Activated T-helper 17 cell treated with anti-CD3 and anti-CD28 coated beads, Interleukin-2, amount 50 U/mL, for 72 hours (primary cell): ENCODE measurements at regions not wholly inside any gene's neighbourhood (a gene's known extent, or its start where the extent isn't known, plus 50 kb on each side); places are given as distances from the start of the nearest gene placed in this dataset.

ENCODE experiments used
- ATAC-seq: fragments of 150-1000 bp; cut with Tn5 transposase; replicated peaks from 2 replicates; pipeline ENCODE4 v1.10.0; 2021; ENCODE audit warnings: mild to moderate bottlenecking, moderate library complexity
- H3K27ac Mint-ChIP-seq: one replicate; pipeline ENCODE4 v1.8.0; 2022; ENCODE audit warnings: mixed read lengths
- H3K27me3 Mint-ChIP-seq: one replicate; pipeline ENCODE4 v1.8.0; 2022; ENCODE audit warnings: mixed read lengths
- H3K36me3 Mint-ChIP-seq: one replicate; pipeline ENCODE4 v1.8.0; 2022; ENCODE audit warnings: low read depth, mild to moderate bottlenecking, mixed read lengths
- H3K4me1 Mint-ChIP-seq: one replicate; pipeline ENCODE4 v1.8.0; 2022; ENCODE audit warnings: mixed read lengths
- H3K4me3 Mint-ChIP-seq: one replicate; pipeline ENCODE4 v1.8.0; 2022; ENCODE audit warnings: mild to moderate bottlenecking, mixed read lengths
- H3K9me3 Mint-ChIP-seq: one replicate; pipeline ENCODE4 v1.8.0; 2022; ENCODE audit warnings: mixed read lengths

GRCh38 chr1:68623700-68624099, 126.8 kb upstream of the DEPDC1 start:
- H3K4me1 Mint-ChIP-seq = no peaks in the 10 kb centered on the region

GRCh38 chr1:68624233-68624632, 127.4 kb upstream of the DEPDC1 start:
- H3K36me3 Mint-ChIP-seq = no peaks in the 10 kb centered on the region
- H3K27me3 Mint-ChIP-seq = no peaks in the 10 kb centered on the region
- no peak overlapping the region for H3K27ac Mint-ChIP-seq
- no peaks in the 10 kb centered on the region for H3K4me1 Mint-ChIP-seq
- no peak for ATAC-seq
- H3K9me3 Mint-ChIP-seq = peaks cover 8% of the 10 kb centered on the region
- H3K4me3 Mint-ChIP-seq = no peak overlapping the region

More at GRCh38 chr1:68623700-68624099, 126.8 kb upstream of the DEPDC1 start:
- Mint-ChIP-seq H3K36me3 (no peaks in the 10 kb centered on the region), H3K27me3 (no peaks in the 10 kb centered on the region), H3K9me3 (peaks cover 10% of the 10 kb centered on the region), H3K27ac (no peak overlapping the region), H3K4me3 (no peak overlapping the region)
- no peak for ATAC-seq

GRCh38 chr1:68625624-68626023, 128.7 kb upstream of the DEPDC1 start:
- ATAC-seq = no peak
- Mint-ChIP-seq H3K27me3 (no peaks in the 10 kb centered on the region), H3K4me3 (no peak overlapping the region), H3K4me1 (no peaks in the 10 kb centered on the region), H3K36me3 (no peaks in the 10 kb centered on the region), H3K9me3 (peaks cover 8% of the 10 kb centered on the region), H3K27ac (no peak overlapping the region)

GRCh38 chr1:68633141-68633919, 136.4 kb upstream of the DEPDC1 start:
- H3K27ac Mint-ChIP-seq = no peak overlapping the region
- ATAC-seq = no peak
- no peaks in the 10 kb centered on the region for H3K9me3 Mint-ChIP-seq
- H3K4me3 Mint-ChIP-seq = no peak overlapping the region
- H3K36me3 Mint-ChIP-seq = no peaks in the 10 kb centered on the region
- H3K4me1 Mint-ChIP-seq = no peaks in the 10 kb centered on the region
- H3K27me3 Mint-ChIP-seq = no peaks in the 10 kb centered on the region

- no peak for ATAC-seq
- H3K36me3 Mint-ChIP-seq = no peaks in the 10 kb centered on the region
- no peaks in the 10 kb centered on the region for H3K27me3 Mint-ChIP-seq
- no peak overlapping the region for H3K4me3 Mint-ChIP-seq
- H3K9me3 Mint-ChIP-seq = peaks cover 3% of the 10 kb centered on the region
- H3K27ac Mint-ChIP-seq = no peak overlapping the region
- no peaks in the 10 kb centered on the region for H3K4me1 Mint-ChIP-seq
Observed at GRCh38 chr1:68644504-68644903, 147.6 kb upstream of the DEPDC1 start.

- ATAC-seq = no peak
- H3K27ac Mint-ChIP-seq = no peak overlapping the region
- no peak overlapping the region for H3K4me3 Mint-ChIP-seq
- peaks cover 10% of the 10 kb centered on the region for H3K9me3 Mint-ChIP-seq
- H3K27me3 Mint-ChIP-seq = no peaks in the 10 kb centered on the region
- H3K36me3 Mint-ChIP-seq = no peaks in the 10 kb centered on the region
- H3K4me1 Mint-ChIP-seq = no peaks in the 10 kb centered on the region
Observed at GRCh38 chr1:68651115-68651514, 154.2 kb upstream of the DEPDC1 start.

- H3K9me3 Mint-ChIP-seq = peaks cover 10% of the 10 kb centered on the region
- H3K4me1 Mint-ChIP-seq = no peaks in the 10 kb centered on the region
- H3K4me3 Mint-ChIP-seq = no peak overlapping the region
- no peak for ATAC-seq
- H3K36me3 Mint-ChIP-seq = no peaks in the 10 kb centered on the region
- no peak overlapping the region for H3K27ac Mint-ChIP-seq
- H3K27me3 Mint-ChIP-seq = no peaks in the 10 kb centered on the region
Observed at GRCh38 chr1:68653882-68654281, 157.0 kb upstream of the DEPDC1 start.

GRCh38 chr1:68673771-68674170, 176.9 kb upstream of the DEPDC1 start:
- no peak for ATAC-seq
- H3K4me1 Mint-ChIP-seq = no peaks in the 10 kb centered on the region

GRCh38 chr1:68675336-68675735, 178.5 kb upstream of the DEPDC1 start:
- no peak for ATAC-seq

More at GRCh38 chr1:68673771-68674170, 176.9 kb upstream of the DEPDC1 start:
- Mint-ChIP-seq H3K27me3 (no peaks in the 10 kb centered on the region), H3K9me3 (peaks cover 3% of the 10 kb centered on the region), H3K36me3 (no peaks in the 10 kb centered on the region), H3K27ac (no peak overlapping the region), H3K4me3 (no peak overlapping the region)

GRCh38 chr1:68677684-68678351, 180.9 kb upstream of the DEPDC1 start:
- no peak for ATAC-seq
- Mint-ChIP-seq H3K4me3 (no peak overlapping the region), H3K27ac (no peak overlapping the region), H3K9me3 (peaks cover 3% of the 10 kb centered on the region), H3K4me1 (no peaks in the 10 kb centered on the region), H3K36me3 (no peaks in the 10 kb centered on the region), H3K27me3 (no peaks in the 10 kb centered on the region)

More at GRCh38 chr1:68675336-68675735, 178.5 kb upstream of the DEPDC1 start:
- no peaks in the 10 kb centered on the region for H3K27me3 Mint-ChIP-seq
- no peaks in the 10 kb centered on the region for H3K4me1 Mint-ChIP-seq
- H3K36me3 Mint-ChIP-seq = no peaks in the 10 kb centered on the region
- peaks cover 3% of the 10 kb centered on the region for H3K9me3 Mint-ChIP-seq
- no peak overlapping the region for H3K27ac Mint-ChIP-seq
- no peak overlapping the region for H3K4me3 Mint-ChIP-seq

GRCh38 chr1:68696221-68696620, 199.3 kb upstream of the DEPDC1 start:
- H3K36me3 Mint-ChIP-seq = no peaks in the 10 kb centered on the region
- H3K4me3 Mint-ChIP-seq = no peak overlapping the region
- no peaks in the 10 kb centered on the region for H3K27me3 Mint-ChIP-seq
- no peaks in the 10 kb centered on the region for H3K4me1 Mint-ChIP-seq
- no peak for ATAC-seq
- no peak overlapping the region for H3K27ac Mint-ChIP-seq
- peaks cover 5% of the 10 kb centered on the region for H3K9me3 Mint-ChIP-seq

- Mint-ChIP-seq H3K27me3 (no peaks in the 10 kb centered on the region), H3K36me3 (no peaks in the 10 kb centered on the region), H3K27ac (no peak overlapping the region), H3K4me1 (no peaks in the 10 kb centered on the region), H3K9me3 (peaks cover 20% of the 10 kb centered on the region), H3K4me3 (no peak overlapping the region)
- no peak for ATAC-seq
Observed at GRCh38 chr1:68703921-68704354, 207.1 kb upstream of the DEPDC1 start.

- Mint-ChIP-seq H3K4me3 (no peak overlapping the region), H3K4me1 (no peaks in the 10 kb centered on the region), H3K27me3 (no peaks in the 10 kb centered on the region), H3K36me3 (no peaks in the 10 kb centered on the region), H3K9me3 (peaks cover 19% of the 10 kb centered on the region), H3K27ac (no peak overlapping the region)
- ATAC-seq = no peak
Observed at GRCh38 chr1:68704800-68705443, 208.0 kb upstream of the DEPDC1 start.

- ATAC-seq = no peak
- H3K4me1 Mint-ChIP-seq = no peaks in the 10 kb centered on the region
- H3K36me3 Mint-ChIP-seq = no peaks in the 10 kb centered on the region
- H3K4me3 Mint-ChIP-seq = no peak overlapping the region
- H3K27me3 Mint-ChIP-seq = no peaks in the 10 kb centered on the region
- no peak overlapping the region for H3K27ac Mint-ChIP-seq
- peaks cover 19% of the 10 kb centered on the region for H3K9me3 Mint-ChIP-seq
Observed at GRCh38 chr1:68705466-68705865, 208.6 kb upstream of the DEPDC1 start.
